H1 (cell line): ENCODE measurements at regions not wholly inside any gene's neighbourhood (a gene's known extent, or its start where the extent isn't known, plus 50 kb on each side); places are given as distances from the start of the nearest gene placed in this dataset.

Source experiments
- CTCF ChIA-PET: fragments of 300-600 bp; sonication (Branson Sonifier 250); formaldehyde crosslinking; loops from one replicate; lab custom pipeline; 2021; ENCODE audit not compliant: partially characterized antibody; lab: Charles Lee
- POLR2A ChIA-PET: fragments of 300-600 bp; sonication (Branson Sonifier 250); formaldehyde crosslinking; loops from one replicate; lab custom pipeline; 2021; ENCODE audit warnings: inconsistent platforms; ENCODE audit not compliant: partially characterized antibody; lab: Charles Lee
- DNase-seq, 2 experiments: peaks; one replicate each; pipeline versions ENCODE4 v3.0.0 to v3.0.0-alpha.2; 2010 to 2022; ENCODE audit warnings: low spot score in 2 of 2, low read depth in 1 of 2, mixed read lengths in 1 of 2
- FAIRE-seq: peaks from 2 replicates; lab custom pipeline; 2011; peaks lifted over from hg19 to GRCh38; lab: Jason Lieb, UNC
- H2AFZ ChIP-seq: 2 replicates; pipeline ENCODE4 v1.8.1; 2012; ENCODE audit warnings: low read length, inconsistent platforms
- H2AK5ac ChIP-seq: 2 replicates; pipeline ENCODE4 v1.6.1; 2013; ENCODE audit warnings: low read depth, low read length
- H2BK120ac ChIP-seq: replicated peaks from 2 replicates; pipeline ENCODE3; 2013; ENCODE audit warnings: low read depth, low read length, inconsistent platforms
- H2BK12ac ChIP-seq: 2 replicates; pipeline ENCODE4 v1.6.1; 2013; ENCODE audit warnings: low read depth, low read length
- H2BK15ac ChIP-seq: 2 replicates; pipeline ENCODE4 v1.6.1; 2013; ENCODE audit warnings: low read length
- H2BK20ac ChIP-seq: 2 replicates; pipeline ENCODE4 v1.6.1; 2013; ENCODE audit warnings: low read length
- H2BK5ac ChIP-seq: 2 replicates; pipeline ENCODE4 v1.6.1; 2013; ENCODE audit warnings: low read depth, low read length
- H3K14ac ChIP-seq: 2 replicates; pipeline ENCODE4 v1.6.1; 2013; ENCODE audit warnings: inconsistent platforms; ENCODE audit not compliant: insufficient read length
- H3K18ac ChIP-seq: 2 replicates; pipeline ENCODE4 v1.6.1; 2013; ENCODE audit warnings: low read length; ENCODE audit errors: extremely low read depth
- H3K23ac ChIP-seq: 2 replicates; pipeline ENCODE4 v1.6.1; 2013; ENCODE audit warnings: inconsistent platforms; ENCODE audit not compliant: insufficient read length
- H3K23me2 ChIP-seq: 2 replicates; pipeline ENCODE4 v1.6.1; 2013; ENCODE audit warnings: low read depth, low read length
- H3K27ac ChIP-seq: 2 replicates; pipeline ENCODE4 v1.6.1; 2011; ENCODE audit warnings: low read depth, low read length, inconsistent platforms
- H3K27me3 ChIP-seq, 4 experiments: replicated peaks in 1 of 4; 1 replicate in 1 of 4; 2 replicates in 3 of 4; pipeline versions ENCODE4 v1.6.1 to v1.8.1; 2011 to 2013; ENCODE audit warnings: low read length in 3 of 4, mild to moderate bottlenecking in 3 of 4, inconsistent platforms in 2 of 4, mixed read lengths in 2 of 4, moderate library complexity in 1 of 4; ENCODE audit not compliant: control insufficient read depth in 3 of 4, insufficient read depth in 3 of 4; ENCODE audit errors: extremely low read depth in 1 of 4
- H3K36me3 ChIP-seq, 4 experiments: 2 replicates each; pipeline versions ENCODE4 v1.6.1 to v1.8.1; 2011 to 2013; ENCODE audit warnings: mild to moderate bottlenecking in 4 of 4, low read length in 3 of 4, moderate library complexity in 2 of 4, control low read depth in 1 of 4, inconsistent platforms in 1 of 4; ENCODE audit not compliant: insufficient read depth in 4 of 4, control insufficient read depth in 2 of 4
- H3K4ac ChIP-seq: replicated peaks from 2 replicates; pipeline ENCODE3; 2013; ENCODE audit warnings: low read length, low read depth, mixed read lengths, inconsistent platforms; ENCODE audit not compliant: insufficient read length
- H3K4me1 ChIP-seq, 4 experiments: replicated peaks in 1 of 4; 1 replicate in 1 of 4; 2 replicates in 3 of 4; pipeline versions ENCODE4 v1.6.1 to v1.8.1; 2011 to 2013; ENCODE audit warnings: low read length in 3 of 4, inconsistent platforms in 2 of 4, mixed read lengths in 1 of 4; ENCODE audit not compliant: insufficient read depth in 4 of 4, control insufficient read depth in 3 of 4
- H3K4me2 ChIP-seq, 2 experiments: 2 replicates each; pipeline versions ENCODE4 v1.6.1 to v1.8.1; 2011 to 2013; ENCODE audit warnings: low read depth in 2 of 2, low read length in 2 of 2, control low read depth in 1 of 2, inconsistent platforms in 1 of 2, mild to moderate bottlenecking in 1 of 2; ENCODE audit not compliant: insufficient read depth in 1 of 2
- H3K4me3 ChIP-seq, 4 experiments: fragments of 200-600, 300-600 bp in 1 of 4; sonication (generic), shearing (Covaris generic), sonication (Bioruptor Twin) in 1 of 4; 2 replicates each; pipeline versions ENCODE4 v1.5.1 to v1.8.1; 2011 to 2016; ENCODE audit warnings: low read length in 4 of 4, low read depth in 3 of 4, control low read depth in 2 of 4, inconsistent platforms in 2 of 4, mild to moderate bottlenecking in 2 of 4, mixed read lengths in 1 of 4, moderate library complexity in 1 of 4; ENCODE audit not compliant: insufficient read depth in 2 of 4; ENCODE audit errors: extremely low read depth in 1 of 4
- H3K56ac ChIP-seq: replicated peaks from 2 replicates; pipeline ENCODE3; 2013; ENCODE audit warnings: low read depth, mild to moderate bottlenecking, mixed read lengths, low read length, inconsistent platforms; ENCODE audit not compliant: insufficient read length
- H3K79me1 ChIP-seq: 2 replicates; pipeline ENCODE4 v1.6.1; 2013; ENCODE audit warnings: low read depth, low read length, control low read depth
- H3K79me2 ChIP-seq, 2 experiments: 2 replicates each; pipeline versions ENCODE4 v1.6.1 to v1.8.1; 2012 to 2013; ENCODE audit warnings: low read length in 2 of 2, mild to moderate bottlenecking in 2 of 2, inconsistent platforms in 1 of 2; ENCODE audit not compliant: insufficient read depth in 2 of 2, control insufficient read depth in 1 of 2
- H3K9ac ChIP-seq, 4 experiments: replicated peaks in 1 of 4; 1 replicate in 1 of 4; 2 replicates in 3 of 4; pipeline versions ENCODE4 v1.6.1 to v1.8.1; 2011 to 2013; ENCODE audit warnings: low read depth in 3 of 4, low read length in 3 of 4, control low read depth in 2 of 4, mild to moderate bottlenecking in 2 of 4, moderate library complexity in 2 of 4, inconsistent platforms in 1 of 4; ENCODE audit errors: extremely low read depth in 1 of 4
- H3K9me3 ChIP-seq, 2 experiments: 2 replicates each; pipeline versions ENCODE4 v1.6.1 to v1.8.1; 2012 to 2013; ENCODE audit warnings: mild to moderate bottlenecking in 2 of 2, moderate library complexity in 2 of 2, control low read depth in 1 of 2, inconsistent platforms in 1 of 2, low read depth in 1 of 2, low read length in 1 of 2, mixed read lengths in 1 of 2; ENCODE audit not compliant: insufficient read depth in 2 of 2
- H4K20me1 ChIP-seq, 2 experiments: replicated peaks in 1 of 2; 2 replicates each; pipeline versions ENCODE3 to v1.8.1; 2011 to 2013; ENCODE audit warnings: inconsistent platforms in 2 of 2, low read length in 2 of 2, mild to moderate bottlenecking in 1 of 2; ENCODE audit not compliant: insufficient read depth in 2 of 2, control insufficient read depth in 1 of 2
- H4K5ac ChIP-seq: 2 replicates; pipeline ENCODE4 v1.6.1; 2013; ENCODE audit warnings: low read length, low read depth, mixed read lengths, inconsistent platforms; ENCODE audit not compliant: insufficient read length
- H4K8ac ChIP-seq: 2 replicates; pipeline ENCODE4 v1.8.0; 2013; ENCODE audit warnings: mild to moderate bottlenecking, moderate library complexity, low read length, inconsistent platforms; ENCODE audit not compliant: insufficient read depth; ENCODE audit errors: extremely low read depth
- H4K91ac ChIP-seq: replicated peaks from 2 replicates; pipeline ENCODE3; 2013; ENCODE audit warnings: low read length, mixed read lengths, inconsistent platforms; ENCODE audit not compliant: insufficient read length
- ASH2L ChIP-seq: fragments of 200-600, 300-600 bp; sonication (generic); IDR thresholded peaks from one replicate; pipeline ENCODE4 v1.7.1; 2017; ENCODE audit warnings: low read length
- JUN ChIP-seq: IDR thresholded peaks from 2 replicates; pipeline ENCODE4 v1.6.1; 2011; ENCODE audit warnings: low read depth, mild to moderate bottlenecking, improper control_type of control experiment, low read length
- SAP30 ChIP-seq: fragments of 300-600 bp; sonication (generic); IDR thresholded peaks from 2 replicates; pipeline ENCODE4 v1.7.1; 2012; ENCODE audit warnings: low read length, moderate library complexity, mild to moderate bottlenecking, inconsistent platforms; ENCODE audit not compliant: insufficient read depth, insufficient replicate concordance
- TAF1 ChIP-seq: IDR thresholded peaks from 2 replicates; pipeline ENCODE4 v1.6.1; 2011; ENCODE audit warnings: mild to moderate bottlenecking, low read depth, low read length
- WGBS, 2 experiments: shearing (Covaris generic) in 1 of 2; methylation state at CpG; one replicate each; pipeline versions ENCODE4 v1.1.6 to v1.1.7; 2013 to 2015; ENCODE audit warnings: low lambda C conversion rate in 2 of 2, mixed read lengths in 2 of 2, inconsistent platforms in 1 of 2, low coverage in 1 of 2, missing lambda C conversion rate in 1 of 2; ENCODE audit not compliant: insufficient replicate concordance in 2 of 2, insufficient coverage in 1 of 2, insufficient read length in 1 of 2; ENCODE audit errors: extremely low coverage in 1 of 2, missing lambda C conversion rate in 1 of 2; 5-methylcytosine and 5-hydroxymethylcytosine counted together
- TF ChIP-seq, protein P1 (sequence below): IDR thresholded peaks from 2 replicates; pipeline ENCODE4 v1.6.1; 2012; ENCODE audit warnings: inconsistent platforms
- TF ChIP-seq, protein P2 (sequence below), 3 experiments: IDR thresholded peaks; 1 replicate in 2 of 3; 2 replicates in 1 of 3; pipeline versions ENCODE4 v1.5.1 to v1.6.1; 2011; ENCODE audit warnings: low read length in 3 of 3, mild to moderate bottlenecking in 3 of 3, inconsistent platforms in 2 of 3, low read depth in 1 of 3, moderate library complexity in 1 of 3; ENCODE audit not compliant: insufficient read depth in 1 of 3; ENCODE audit errors: control extremely low read depth in 1 of 3

DNA sequence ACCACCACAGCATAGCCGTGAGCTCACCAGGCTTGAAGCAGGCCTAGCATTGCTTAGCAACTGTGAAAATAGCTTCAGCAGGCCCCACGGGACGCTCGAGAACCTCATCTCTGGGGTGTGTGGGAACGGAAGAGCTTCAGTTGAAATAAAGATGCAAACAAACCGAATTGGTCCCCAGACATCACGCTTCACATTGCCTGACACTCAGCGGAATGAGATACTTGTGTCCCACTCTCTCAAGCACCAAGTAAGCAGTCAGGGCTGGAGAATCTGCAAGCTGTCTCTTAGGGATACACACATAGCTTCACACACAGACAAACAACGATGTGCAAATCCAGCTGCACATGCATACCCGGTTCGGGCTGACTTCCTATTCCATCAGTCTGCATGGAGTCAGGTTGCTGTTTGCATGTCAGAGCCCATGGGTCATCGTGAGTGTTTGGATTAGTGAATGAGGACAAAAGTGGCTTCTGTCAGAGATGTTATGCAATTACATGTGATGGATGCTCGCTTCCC lies 205.7 kb downstream of the SNX19 start:
- Histone ChIP-seq H3K79me2 (no peaks in the 10 kb centered on the region), H3K4me2 (no peak overlapping the region), H4K20me1 (no peaks in the 10 kb centered on the region), H3K27ac (no peak overlapping the region), H3K18ac (no peak overlapping the region), H3K4me1 (no peaks in the 10 kb centered on the region; a peak in 1 of 7 replicates), H4K91ac (no peak overlapping the region), H3K56ac (no peak overlapping the region), H3K14ac (no peak overlapping the region), H3K23ac (no peak overlapping the region), H3K36me3 (no peaks in the 10 kb centered on the region), H2AK5ac (no peak overlapping the region), H4K5ac (no peak overlapping the region), H3K4me3 (no peak overlapping the region), H2BK20ac (no peak overlapping the region), H2AFZ (no peak overlapping the region), H3K4ac (no peak overlapping the region), H3K27me3 (no peaks in the 10 kb centered on the region), H2BK12ac (no peak overlapping the region), H2BK5ac (no peak overlapping the region), H3K9ac (no peak overlapping the region), H2BK120ac (no peak overlapping the region), H3K23me2 (no peaks in the 10 kb centered on the region), H2BK15ac (no peak overlapping the region), H4K8ac (no peak overlapping the region), H3K79me1 (no peaks in the 10 kb centered on the region), H3K9me3 (no peaks in the 10 kb centered on the region)
- CTCF ChIA-PET, result interaction anchor here (0.9 to 1.4 kb wide), 4 partner anchors 15 to 152 kb away, joined by 3 to 4 read pairs (median 4); no protein-coding TSS in a partner anchor
- WGBS, 2 experiments, result 81% methylated on average over 13 of the region's 13 CpGs; no CpG with 5 or more reads in 1 of the 2 experiments
- FAIRE-seq (no peak), DNase-seq (no peak)
- POLR2A ChIA-PET, result no interaction called here
- TF ChIP-seq SAP30 (no peak), ASH2L (no peak), TAF1 (no peak), JUN (no peak)
- TF ChIP-seq, protein P1, sequence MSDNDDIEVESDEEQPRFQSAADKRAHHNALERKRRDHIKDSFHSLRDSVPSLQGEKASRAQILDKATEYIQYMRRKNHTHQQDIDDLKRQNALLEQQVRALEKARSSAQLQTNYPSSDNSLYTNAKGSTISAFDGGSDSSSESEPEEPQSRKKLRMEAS, result no peak
- TF ChIP-seq, protein P2, sequence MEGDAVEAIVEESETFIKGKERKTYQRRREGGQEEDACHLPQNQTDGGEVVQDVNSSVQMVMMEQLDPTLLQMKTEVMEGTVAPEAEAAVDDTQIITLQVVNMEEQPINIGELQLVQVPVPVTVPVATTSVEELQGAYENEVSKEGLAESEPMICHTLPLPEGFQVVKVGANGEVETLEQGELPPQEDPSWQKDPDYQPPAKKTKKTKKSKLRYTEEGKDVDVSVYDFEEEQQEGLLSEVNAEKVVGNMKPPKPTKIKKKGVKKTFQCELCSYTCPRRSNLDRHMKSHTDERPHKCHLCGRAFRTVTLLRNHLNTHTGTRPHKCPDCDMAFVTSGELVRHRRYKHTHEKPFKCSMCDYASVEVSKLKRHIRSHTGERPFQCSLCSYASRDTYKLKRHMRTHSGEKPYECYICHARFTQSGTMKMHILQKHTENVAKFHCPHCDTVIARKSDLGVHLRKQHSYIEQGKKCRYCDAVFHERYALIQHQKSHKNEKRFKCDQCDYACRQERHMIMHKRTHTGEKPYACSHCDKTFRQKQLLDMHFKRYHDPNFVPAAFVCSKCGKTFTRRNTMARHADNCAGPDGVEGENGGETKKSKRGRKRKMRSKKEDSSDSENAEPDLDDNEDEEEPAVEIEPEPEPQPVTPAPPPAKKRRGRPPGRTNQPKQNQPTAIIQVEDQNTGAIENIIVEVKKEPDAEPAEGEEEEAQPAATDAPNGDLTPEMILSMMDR (IDR thresholded peaks at IDR 0.05; ENCODE audit: control extremely low read depth in 1 of 3, insufficient read depth in 1 of 3, low read depth in 1 of 3, low read length in 3 of 3), result no peak
